Chondrocyte (in vitro differentiated cells): ENCODE measurements at regions not wholly inside any gene's neighbourhood (a gene's known extent, or its start where the extent isn't known, plus 50 kb on each side); places are given as distances from the start of the nearest gene placed in this dataset.

ENCODE experiments used
- DNase-seq: peaks from one replicate; pipeline ENCODE4 v3.0.0; 2021; ENCODE audit warnings: mixed read lengths, low spot score
- H3K27ac Mint-ChIP-seq: one replicate; pipeline ENCODE4 v1.8.0; 2021; ENCODE audit warnings: mild to moderate bottlenecking, moderate library complexity, mixed read lengths; ENCODE audit not compliant: unreplicated experiment
- H3K27me3 Mint-ChIP-seq: 2 replicates; pipeline ENCODE4 v1.8.0; 2021; ENCODE audit warnings: low read depth, mixed read lengths
- H3K36me3 Mint-ChIP-seq: 2 replicates; pipeline ENCODE4 v1.8.0; 2021; ENCODE audit warnings: low read depth, mixed read lengths
- H3K4me1 Mint-ChIP-seq: 2 replicates; pipeline ENCODE4 v1.8.0; 2021; ENCODE audit warnings: low read depth, mild to moderate bottlenecking, mixed read lengths
- H3K4me3 Mint-ChIP-seq: one replicate; pipeline ENCODE4 v1.8.0; 2021; ENCODE audit warnings: mild to moderate bottlenecking, moderate library complexity, mixed read lengths; ENCODE audit not compliant: unreplicated experiment
- H3K9me3 Mint-ChIP-seq: 2 replicates; pipeline ENCODE4 v1.8.0; 2021; ENCODE audit warnings: low read depth, mixed read lengths
- TF ChIP-seq, protein P1 (sequence below): fragments of 200-600 bp; sonication (generic); IDR thresholded peaks from 2 replicates; pipeline ENCODE4 v1.5.0; 2021; ENCODE audit warnings: antibody characterized with exemption, mild to moderate bottlenecking, moderate library complexity

DNA sequence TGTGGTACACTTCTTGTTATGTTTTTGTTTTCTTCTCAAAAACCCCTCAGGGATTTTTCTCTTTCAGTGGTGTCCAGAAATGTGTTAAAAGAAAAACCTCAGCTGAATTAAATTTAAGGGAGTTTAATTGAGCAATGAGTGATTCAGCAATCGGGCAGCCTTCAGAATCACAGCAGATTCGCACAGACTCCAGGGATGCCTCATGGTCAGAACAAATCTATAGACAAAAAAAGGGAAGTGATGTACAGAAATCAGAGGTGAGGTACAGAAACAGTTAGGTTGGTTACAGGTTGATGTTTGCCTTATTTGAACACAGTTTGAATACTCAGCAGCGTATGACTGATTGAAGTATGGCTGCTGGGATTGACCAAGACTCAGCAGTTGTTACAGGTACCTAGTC is 86.2 kb downstream of the TLR5 start:
- Mint-ChIP-seq H3K4me3 (no peak overlapping the region), H3K36me3 (no peaks in the 10 kb centered on the region), H3K9me3 (no peaks in the 10 kb centered on the region), H3K27me3 (peaks cover 7% of the 10 kb centered on the region), H3K27ac (no peak overlapping the region), H3K4me1 (no peaks in the 10 kb centered on the region)
- TF ChIP-seq, protein P1, sequence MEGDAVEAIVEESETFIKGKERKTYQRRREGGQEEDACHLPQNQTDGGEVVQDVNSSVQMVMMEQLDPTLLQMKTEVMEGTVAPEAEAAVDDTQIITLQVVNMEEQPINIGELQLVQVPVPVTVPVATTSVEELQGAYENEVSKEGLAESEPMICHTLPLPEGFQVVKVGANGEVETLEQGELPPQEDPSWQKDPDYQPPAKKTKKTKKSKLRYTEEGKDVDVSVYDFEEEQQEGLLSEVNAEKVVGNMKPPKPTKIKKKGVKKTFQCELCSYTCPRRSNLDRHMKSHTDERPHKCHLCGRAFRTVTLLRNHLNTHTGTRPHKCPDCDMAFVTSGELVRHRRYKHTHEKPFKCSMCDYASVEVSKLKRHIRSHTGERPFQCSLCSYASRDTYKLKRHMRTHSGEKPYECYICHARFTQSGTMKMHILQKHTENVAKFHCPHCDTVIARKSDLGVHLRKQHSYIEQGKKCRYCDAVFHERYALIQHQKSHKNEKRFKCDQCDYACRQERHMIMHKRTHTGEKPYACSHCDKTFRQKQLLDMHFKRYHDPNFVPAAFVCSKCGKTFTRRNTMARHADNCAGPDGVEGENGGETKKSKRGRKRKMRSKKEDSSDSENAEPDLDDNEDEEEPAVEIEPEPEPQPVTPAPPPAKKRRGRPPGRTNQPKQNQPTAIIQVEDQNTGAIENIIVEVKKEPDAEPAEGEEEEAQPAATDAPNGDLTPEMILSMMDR = no peak
- DNase-seq = no peak

DNA sequence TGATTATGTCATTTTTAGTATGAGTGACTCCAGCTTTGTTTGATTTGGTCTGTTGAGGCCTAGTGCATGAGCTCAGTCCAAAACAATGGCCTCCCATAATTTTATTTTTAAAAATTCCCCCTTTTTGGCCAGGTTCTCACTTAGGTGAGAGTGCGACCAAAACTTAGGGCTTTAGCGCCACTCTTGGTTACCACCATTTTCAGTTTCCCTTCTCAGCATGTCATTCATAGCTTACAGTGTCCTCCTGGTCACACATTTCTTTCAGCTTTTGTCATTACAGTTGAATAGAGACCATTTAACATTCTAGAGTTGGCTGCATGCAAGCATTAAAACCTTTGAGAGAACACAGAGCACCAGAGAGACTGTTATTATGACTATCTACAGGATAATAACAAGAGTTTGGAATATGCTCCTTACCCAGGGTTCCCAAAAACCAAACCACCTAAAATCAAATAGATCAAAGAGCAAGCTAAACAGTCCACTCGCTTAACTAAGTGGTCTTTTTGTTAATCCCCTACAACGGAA is 85.4 kb downstream of the TLR5 start:
- Mint-ChIP-seq H3K27ac (no peak overlapping the region), H3K4me3 (no peak overlapping the region), H3K36me3 (no peaks in the 10 kb centered on the region), H3K9me3 (no peaks in the 10 kb centered on the region), H3K4me1 (no peaks in the 10 kb centered on the region), H3K27me3 (peaks cover 7% of the 10 kb centered on the region)
- no peak for DNase-seq
- TF ChIP-seq, protein P1 = no peak
